GM12892 (cell line): ENCODE measurements at regions not wholly inside any gene's neighbourhood (a gene's known extent, or its start where the extent isn't known, plus 50 kb on each side); places are given as distances from the start of the nearest gene placed in this dataset.

Source experiments
- POLR2A ChIP-seq: IDR thresholded peaks from 2 replicates; pipeline ENCODE4 v1.6.1; 2011; ENCODE audit warnings: low read depth, low read length, control low read depth
- POLR2AphosphoS5 ChIP-seq: IDR thresholded peaks from 2 replicates; pipeline ENCODE4 v1.6.1; 2011; ENCODE audit warnings: low read depth, low read length, control low read depth

DNA sequence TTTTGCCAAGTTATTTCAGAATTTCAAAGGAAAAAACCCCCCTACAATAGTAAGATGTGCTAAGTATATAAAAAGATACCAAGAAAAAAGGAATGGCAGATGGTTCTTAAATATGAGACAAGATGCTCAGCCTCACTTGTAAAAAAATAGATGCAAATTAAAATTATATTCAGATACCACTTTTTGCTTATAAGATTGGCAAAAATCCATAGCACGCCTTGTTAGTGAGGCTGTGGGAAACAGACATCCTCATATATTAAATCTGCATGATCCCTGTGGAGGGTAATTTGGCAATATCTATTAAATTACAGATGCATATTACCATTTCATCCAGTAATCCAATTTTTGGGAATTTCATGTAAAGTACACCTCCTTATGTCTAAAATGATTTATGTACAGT, 62.5 kb upstream of the PDHA1 start:
- TF ChIP-seq POLR2A: no peak
- no peak for TF ChIP-seq POLR2AphosphoS5
